Kidney capillary endothelial cell (primary cell): ENCODE measurements at regions not wholly inside any gene's neighbourhood (a gene's known extent, or its start where the extent isn't known, plus 50 kb on each side); places are given as distances from the start of the nearest gene placed in this dataset.
"Not testable (repeated sequence)": the region's sequence is repeated elsewhere in the genome, so short reads cannot be mapped to it uniquely, and the experiment has no call there.

ENCODE experiments used
- DNase-seq: peaks from one replicate; pipeline ENCODE4 v3.0.0-alpha.2; 2018; ENCODE audit warnings: low spot score

- DNase-seq = no peak
Measured at GRCh38 chr3:70486414-70487017, 174.1 kb upstream of the MDFIC2 start.

GRCh38 chr3:70476174-70476573 is 163.7 kb upstream of the MDFIC2 start:
- no peak for DNase-seq

GRCh38 chr3:70471464-70472342 is 159.3 kb upstream of the MDFIC2 start:
- DNase-seq = no peak

GRCh38 chr3:70466096-70466495 is 153.7 kb upstream of the MDFIC2 start:
- no peak for DNase-seq

- DNase-seq = no peak
Measured at GRCh38 chr3:70464876-70465275, 152.4 kb upstream of the MDFIC2 start.

GRCh38 chr3:70464465-70464864 is 152.0 kb upstream of the MDFIC2 start:
- DNase-seq = no peak

- DNase-seq = not testable (repeated sequence)
Measured at GRCh38 chr3:70450220-70450619, 137.8 kb upstream of the MDFIC2 start.

GRCh38 chr3:70435422-70435821 is 123.0 kb upstream of the MDFIC2 start:
- not testable (repeated sequence) for DNase-seq

GRCh38 chr3:70433091-70433490 is 120.7 kb upstream of the MDFIC2 start:
- no peak for DNase-seq

GRCh38 chr3:70431911-70432310 is 119.5 kb upstream of the MDFIC2 start:
- no peak for DNase-seq

- no peak for DNase-seq
Measured at GRCh38 chr3:70426071-70426470, 113.6 kb upstream of the MDFIC2 start.

- no peak for DNase-seq
Measured at GRCh38 chr3:70421506-70421905, 109.1 kb upstream of the MDFIC2 start.

GRCh38 chr3:70409018-70409417 is 96.6 kb upstream of the MDFIC2 start:
- no peak for DNase-seq

GRCh38 chr3:70400194-70400593 is 87.8 kb upstream of the MDFIC2 start:
- no peak for DNase-seq

GRCh38 chr3:70393881-70394612 is 81.6 kb upstream of the MDFIC2 start:
- DNase-seq = no peak

GRCh38 chr3:70392227-70392626 is 79.8 kb upstream of the MDFIC2 start:
- DNase-seq = no peak

- no peak for DNase-seq
Measured at GRCh38 chr3:70387889-70388288, 75.5 kb upstream of the MDFIC2 start.

- no peak for DNase-seq
Measured at GRCh38 chr3:70386846-70387245, 74.4 kb upstream of the MDFIC2 start.

- no peak for DNase-seq
Measured at GRCh38 chr3:70386043-70386442, 73.6 kb upstream of the MDFIC2 start.

GRCh38 chr3:70383360-70383831 is 71.0 kb upstream of the MDFIC2 start:
- DNase-seq = no peak

GRCh38 chr3:70374179-70374578 is 61.7 kb upstream of the MDFIC2 start:
- no peak for DNase-seq
